GM12878 (cell line): ENCODE measurements at regions not wholly inside any gene's neighbourhood (a gene's known extent, or its start where the extent isn't known, plus 50 kb on each side); places are given as distances from the start of the nearest gene placed in this dataset.

Experiments used
- ATAC-seq: fragments of 200-7000 bp; cut with Tn5 transposase; 3 replicates; pipeline ENCODE4 v1.9.1; 2020; ENCODE audit warnings: mild to moderate bottlenecking, moderate library complexity
- BruUV-seq: library from RNA; stranded (reverse); fragments of 400-500 nt; replicated peaks from 2 replicates; lab custom pipeline; 2021; lab: Mats Ljungman, UMichigan
- CTCF ChIA-PET: fragments of 300-600 bp; sonication (Branson Sonifier 250); formaldehyde crosslinking; extraction: SDS; loops from one replicate; lab custom pipeline; 2021; ENCODE audit warnings: inconsistent platforms; lab: Yijun Ruan, JAX
- POLR2A ChIA-PET: fragments of 350-600 bp; formaldehyde crosslinking; extraction: SDS; loops from one replicate; lab custom pipeline; 2021; ENCODE audit warnings: inconsistent platforms; lab: Charles Lee
- RAD21 ChIA-PET: fragments of 300-600 bp; sonication (Branson Sonifier 250); formaldehyde crosslinking; loops from one replicate; lab custom pipeline; 2023; ENCODE audit warnings: antibody characterized with exemption; ENCODE audit not compliant: unreplicated experiment; lab: Charles Lee
- SMC1A ChIA-PET: fragments of 300-600 bp; sonication (Branson Sonifier 250); formaldehyde crosslinking; loops from one replicate; lab custom pipeline; 2023; ENCODE audit not compliant: unreplicated experiment, uncharacterized antibody; lab: Charles Lee
- DNase-seq: peaks from one replicate; pipeline ENCODE4 v3.0.0-alpha.2; 2011; ENCODE audit warnings: low read depth, low spot score
- FAIRE-seq: peaks from 3 replicates; lab custom pipeline; 2011; peaks lifted over from hg19 to GRCh38; lab: Jason Lieb, UNC
- H2AFZ ChIP-seq: 2 replicates; pipeline ENCODE4 v1.6.0; 2011; ENCODE audit warnings: low read depth, low read length, control low read depth; ENCODE audit not compliant: control insufficient read depth
- H3K27ac ChIP-seq: 2 replicates; pipeline ENCODE4 v1.5.1; 2011; ENCODE audit warnings: control low read depth; ENCODE audit not compliant: control insufficient read depth, insufficient read depth
- H3K27me3 ChIP-seq, 2 experiments: replicated peaks in 1 of 2; 2 replicates each; pipeline versions ENCODE4 v1.6.0 to v1.6.1; 2011; ENCODE audit warnings: low read length in 1 of 2; ENCODE audit not compliant: control insufficient read depth in 2 of 2, insufficient read depth in 2 of 2
- H3K36me3 ChIP-seq, 2 experiments: 2 replicates each; pipeline ENCODE4 v1.5.1; 2011; ENCODE audit warnings: low read length in 1 of 2; ENCODE audit not compliant: control insufficient read depth in 2 of 2, insufficient read depth in 2 of 2
- H3K4me1 ChIP-seq: 2 replicates; pipeline ENCODE4 v1.6.1; 2011; ENCODE audit warnings: mild to moderate bottlenecking, low read length, moderate library complexity, mixed read lengths; ENCODE audit not compliant: control insufficient read depth, insufficient read depth
- H3K4me2 ChIP-seq: 2 replicates; pipeline ENCODE4 v1.6.0; 2011; ENCODE audit warnings: control low read depth; ENCODE audit not compliant: control insufficient read depth, insufficient read depth
- H3K4me3 ChIP-seq: fragments of 200-600 bp; sonication (generic); 2 replicates; pipeline ENCODE4 v1.5.1; 2016
- H3K79me2 ChIP-seq: 2 replicates; pipeline ENCODE4 v1.6.0; 2011; ENCODE audit warnings: low read length; ENCODE audit not compliant: control insufficient read depth, insufficient read depth
- H3K9ac ChIP-seq: 2 replicates; pipeline ENCODE4 v1.8.0; 2011; ENCODE audit warnings: low read length, control low read depth, mixed read lengths; ENCODE audit not compliant: control insufficient read depth, insufficient read depth
- H3K9me3 ChIP-seq: replicated peaks from 3 replicates; pipeline ENCODE4 v1.5.1; 2011; ENCODE audit warnings: mild to moderate bottlenecking, low read length; ENCODE audit not compliant: control insufficient read depth, insufficient read depth
- H4K20me1 ChIP-seq: 2 replicates; pipeline ENCODE4 v1.6.0; 2011; ENCODE audit not compliant: control insufficient read depth, insufficient read depth
- CBX3 ChIP-seq: fragments of 200-600 bp; sonication (generic); IDR thresholded peaks from 2 replicates; pipeline ENCODE4 v1.6.1; 2016; ENCODE audit warnings: low read depth, borderline replicate concordance
- MEF2A ChIP-seq: IDR thresholded peaks from 2 replicates; pipeline ENCODE4 v1.6.1; 2011; ENCODE audit warnings: low read depth, mild to moderate bottlenecking, low read length, moderate library complexity; ENCODE audit not compliant: insufficient read depth
- PAX8 ChIP-seq: fragments of 450-650 bp; IDR thresholded peaks from 2 replicates; pipeline ENCODE4 v1.6.1; 2017; ENCODE audit warnings: mild to moderate bottlenecking, moderate library complexity
- POLR2A ChIP-seq: IDR thresholded peaks from 2 replicates; pipeline ENCODE4 v1.6.1; 2011; ENCODE audit warnings: low read depth, mild to moderate bottlenecking, low read length
- RUNX3 ChIP-seq: IDR thresholded peaks from 2 replicates; pipeline ENCODE4 v1.6.1; 2012; ENCODE audit warnings: low read length, inconsistent platforms
- TCF3 ChIP-seq: IDR thresholded peaks from 2 replicates; pipeline ENCODE4 v1.6.1; 2012; ENCODE audit warnings: low read depth, mild to moderate bottlenecking, low read length, borderline replicate concordance; ENCODE audit not compliant: insufficient read depth
- ZNF384 ChIP-seq: IDR thresholded peaks from 2 replicates; pipeline ENCODE4 v1.6.1; 2012; ENCODE audit warnings: low read depth, mild to moderate bottlenecking, low read length, improper control_type of control experiment, borderline replicate concordance
- WGBS: methylation state at CpG from one replicate; pipeline ENCODE4 v1.1.6; 2016; ENCODE audit warnings: low lambda C conversion rate; ENCODE audit not compliant: insufficient replicate concordance, insufficient coverage; ENCODE audit errors: missing lambda C conversion rate; 5-methylcytosine and 5-hydroxymethylcytosine counted together
- in situ Hi-C: fragments of 300-500 bp; cut with MboI; formaldehyde crosslinking; loops from 9 replicates; pipeline ENCODE4 v1.14.3; 2018; ENCODE audit warnings: mixed read lengths
- intact Hi-C: fragments of 100-400 bp; cut with micrococcal nuclease; formaldehyde crosslinking; loops from one replicate; pipeline ENCODE4 v1.14.2; 2022; ENCODE audit not compliant: unreplicated experiment
- TF ChIP-seq, protein P1 (sequence below): fragments of 450-650 bp; formaldehyde crosslinking; IDR thresholded peaks from 2 replicates; pipeline ENCODE4 v1.4.0; 2020; ENCODE audit warnings: mild to moderate bottlenecking, moderate library complexity
- TF ChIP-seq, protein P2 (sequence below): fragments of 450-650 bp; IDR thresholded peaks from 2 replicates; pipeline ENCODE4 v1.6.1; 2017; ENCODE audit warnings: mild to moderate bottlenecking, low read depth, inconsistent platforms; ENCODE audit not compliant: poor library complexity, severe bottlenecking

GRCh38 chr6:166877349-166877748 is 79.0 kb downstream of the RNASET2 start:
- no peaks in the 10 kb centered on the region for H3K4me1 ChIP-seq
- H2AFZ ChIP-seq = no peak overlapping the region
- 37% methylated on average over 2 of the region's 2 CpGs for WGBS
- FAIRE-seq = no peak
- ChIA-PET RAD21 (no interaction called here), SMC1A (interaction anchor here (0.6 kb wide), 1 partner anchor 805 kb away, joined by 3 read pairs; no protein-coding TSS in a partner anchor), CTCF (no interaction called here), POLR2A (no interaction called here)
- no peaks in the 10 kb centered on the region for H3K27me3 ChIP-seq
- no TSS peak for BruUV-seq
- no peak for TF ChIP-seq POLR2A
- no peak for TF ChIP-seq CBX3
- no peak for TF ChIP-seq MEF2A
- H3K9ac ChIP-seq = no peak overlapping the region
- H3K79me2 ChIP-seq = no peaks in the 10 kb centered on the region
- H3K36me3 ChIP-seq = peaks cover 0 to 1% of the 10 kb centered on the region in 2 experiments; a peak in 1 of 4 replicates
- ATAC-seq = no peak
- no peak overlapping the region for H3K27ac ChIP-seq
- no peaks in the 10 kb centered on the region; the same call in 1 of the 3 replicates for H3K9me3 ChIP-seq
- no peak for DNase-seq
- no peaks in the 10 kb centered on the region for H4K20me1 ChIP-seq
- intact Hi-C loops = no loop called here
- H3K4me2 ChIP-seq = no peak overlapping the region
- in situ Hi-C loops = no loop called here
- H3K4me3 ChIP-seq = no peak overlapping the region

GRCh38 chr6:166872531-166873009 is 83.8 kb downstream of the RNASET2 start:
- 54% methylated on average over 9 of the region's 9 CpGs for WGBS
- Histone ChIP-seq H2AFZ (no peak overlapping the region), H3K27me3 (no peaks in the 10 kb centered on the region), H3K27ac (no peak overlapping the region), H4K20me1 (no peaks in the 10 kb centered on the region), H3K9me3 (no peaks in the 10 kb centered on the region; the same call in 2 of the 3 replicates), H3K9ac (no peak overlapping the region), H3K79me2 (no peaks in the 10 kb centered on the region), H3K36me3 (peaks cover 0 to 1% of the 10 kb centered on the region in 2 experiments; a peak in 1 of 4 replicates), H3K4me1 (no peaks in the 10 kb centered on the region), H3K4me2 (no peak overlapping the region), H3K4me3 (no peak overlapping the region)
- ChIA-PET SMC1A (interaction anchor here (1.5 kb wide), 1 partner anchor 117 kb away, joined by 4 read pairs; no protein-coding TSS in a partner anchor), RAD21 (no interaction called here), POLR2A (no interaction called here), CTCF (no interaction called here)
- FAIRE-seq = no peak
- no TSS peak for BruUV-seq
- DNase-seq = no peak
- intact Hi-C loops = no loop called here
- in situ Hi-C loops = no loop called here
- no peak for ATAC-seq
- TF ChIP-seq, protein P1, sequence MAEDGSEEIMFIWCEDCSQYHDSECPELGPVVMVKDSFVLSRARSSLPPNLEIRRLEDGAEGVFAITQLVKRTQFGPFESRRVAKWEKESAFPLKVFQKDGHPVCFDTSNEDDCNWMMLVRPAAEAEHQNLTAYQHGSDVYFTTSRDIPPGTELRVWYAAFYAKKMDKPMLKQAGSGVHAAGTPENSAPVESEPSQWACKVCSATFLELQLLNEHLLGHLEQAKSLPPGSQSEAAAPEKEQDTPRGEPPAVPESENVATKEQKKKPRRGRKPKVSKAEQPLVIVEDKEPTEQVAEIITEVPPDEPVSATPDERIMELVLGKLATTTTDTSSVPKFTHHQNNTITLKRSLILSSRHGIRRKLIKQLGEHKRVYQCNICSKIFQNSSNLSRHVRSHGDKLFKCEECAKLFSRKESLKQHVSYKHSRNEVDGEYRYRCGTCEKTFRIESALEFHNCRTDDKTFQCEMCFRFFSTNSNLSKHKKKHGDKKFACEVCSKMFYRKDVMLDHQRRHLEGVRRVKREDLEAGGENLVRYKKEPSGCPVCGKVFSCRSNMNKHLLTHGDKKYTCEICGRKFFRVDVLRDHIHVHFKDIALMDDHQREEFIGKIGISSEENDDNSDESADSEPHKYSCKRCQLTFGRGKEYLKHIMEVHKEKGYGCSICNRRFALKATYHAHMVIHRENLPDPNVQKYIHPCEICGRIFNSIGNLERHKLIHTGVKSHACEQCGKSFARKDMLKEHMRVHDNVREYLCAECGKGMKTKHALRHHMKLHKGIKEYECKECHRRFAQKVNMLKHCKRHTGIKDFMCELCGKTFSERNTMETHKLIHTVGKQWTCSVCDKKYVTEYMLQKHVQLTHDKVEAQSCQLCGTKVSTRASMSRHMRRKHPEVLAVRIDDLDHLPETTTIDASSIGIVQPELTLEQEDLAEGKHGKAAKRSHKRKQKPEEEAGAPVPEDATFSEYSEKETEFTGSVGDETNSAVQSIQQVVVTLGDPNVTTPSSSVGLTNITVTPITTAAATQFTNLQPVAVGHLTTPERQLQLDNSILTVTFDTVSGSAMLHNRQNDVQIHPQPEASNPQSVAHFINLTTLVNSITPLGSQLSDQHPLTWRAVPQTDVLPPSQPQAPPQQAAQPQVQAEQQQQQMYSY = no peak
- TF ChIP-seq PAX8 = no peak
- no peak for TF ChIP-seq TCF3
- TF ChIP-seq, protein P2, sequence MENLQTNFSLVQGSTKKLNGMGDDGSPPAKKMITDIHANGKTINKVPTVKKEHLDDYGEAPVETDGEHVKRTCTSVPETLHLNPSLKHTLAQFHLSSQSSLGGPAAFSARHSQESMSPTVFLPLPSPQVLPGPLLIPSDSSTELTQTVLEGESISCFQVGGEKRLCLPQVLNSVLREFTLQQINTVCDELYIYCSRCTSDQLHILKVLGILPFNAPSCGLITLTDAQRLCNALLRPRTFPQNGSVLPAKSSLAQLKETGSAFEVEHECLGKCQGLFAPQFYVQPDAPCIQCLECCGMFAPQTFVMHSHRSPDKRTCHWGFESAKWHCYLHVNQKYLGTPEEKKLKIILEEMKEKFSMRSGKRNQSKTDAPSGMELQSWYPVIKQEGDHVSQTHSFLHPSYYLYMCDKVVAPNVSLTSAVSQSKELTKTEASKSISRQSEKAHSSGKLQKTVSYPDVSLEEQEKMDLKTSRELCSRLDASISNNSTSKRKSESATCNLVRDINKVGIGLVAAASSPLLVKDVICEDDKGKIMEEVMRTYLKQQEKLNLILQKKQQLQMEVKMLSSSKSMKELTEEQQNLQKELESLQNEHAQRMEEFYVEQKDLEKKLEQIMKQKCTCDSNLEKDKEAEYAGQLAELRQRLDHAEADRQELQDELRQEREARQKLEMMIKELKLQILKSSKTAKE = no peak
- no peak for TF ChIP-seq RUNX3
- no peak for TF ChIP-seq ZNF384
